ENCODE measurements at regions not wholly inside any gene's neighbourhood (a gene's known extent, or its start where the extent isn't known, plus 50 kb on each side); places are given as distances from the start of the nearest gene placed in this dataset.
"Not testable (repeated sequence)": the region's sequence is repeated elsewhere in the genome, so short reads cannot be mapped to it uniquely, and the experiment has no call there.

GRCh38 chr15:70575231-70576226 lies 187.8 kb downstream of the UACA start:
- H2BK5ac ChIP-seq (ENCODE audit: insufficient read length, low read length), result no peak overlapping the region
- H4K91ac ChIP-seq (ENCODE audit: insufficient read length, low read depth, low read length), result no peak overlapping the region
- H3K79me2 ChIP-seq (ENCODE audit: insufficient read depth, low read length), result no peaks in the 10 kb centered on the region
- H3K23ac ChIP-seq (ENCODE audit: insufficient read length, low read depth, low read length), result no peak overlapping the region
- no peak overlapping the region for H3K4ac ChIP-seq (ENCODE audit: low read depth, low read length)
- no peak overlapping the region for H3K27ac Mint-ChIP-seq
- no peak for DNase-seq
- H3K4me3 Mint-ChIP-seq, result no peak overlapping the region
- no peaks in the 10 kb centered on the region for H3K23me2 ChIP-seq (ENCODE audit: insufficient read length, low read depth, low read length, poor library complexity, severe bottlenecking)
- no peak overlapping the region for H2BK20ac ChIP-seq (ENCODE audit: low read depth, low read length, poor library complexity, severe bottlenecking)
- no peak overlapping the region for H3T11ph ChIP-seq (ENCODE audit: low read length)
- H3K27me3 ChIP-seq (ENCODE audit: insufficient read depth, low read length), result no peaks in the 10 kb centered on the region
- no peak overlapping the region for H2BK12ac ChIP-seq (ENCODE audit: insufficient read length, low read depth, low read length)
- peaks cover 15 to 22% of the 10 kb centered on the region in 2 experiments for H3K4me1 Mint-ChIP-seq
- no peak for TF ChIP-seq CTCF (conservative IDR thresholded peaks at IDR 0.05)
- H3K4me2 ChIP-seq (ENCODE audit: insufficient read depth, insufficient read length, low read length), result no peak overlapping the region
- no peak overlapping the region for H2AFZ ChIP-seq (ENCODE audit: low read length)
- H2BK15ac ChIP-seq (ENCODE audit: low read depth, low read length), result no peak overlapping the region
- H3K4me1 ChIP-seq (ENCODE audit: insufficient read depth, low read length), result no peaks in the 10 kb centered on the region; the same call in 1 of the 2 replicates
- H4K20me1 ChIP-seq (ENCODE audit: control insufficient read depth, insufficient read depth, insufficient read length), result no peaks in the 10 kb centered on the region
- H2BK120ac ChIP-seq (ENCODE audit: low read depth, low read length, poor library complexity, severe bottlenecking), result no peak overlapping the region
- no peak overlapping the region for H3K14ac ChIP-seq (ENCODE audit: insufficient read depth, low read length)
- H3K9ac ChIP-seq (ENCODE audit: extremely low read depth, insufficient read length, low read length), result no peak overlapping the region
- no peak overlapping the region for H4K5ac ChIP-seq (ENCODE audit: insufficient read length, low read depth, low read length)
- H3K36me3 Mint-ChIP-seq (ENCODE audit: insufficient read depth in 1 of 3, low read depth in 3 of 3), result peaks cover 0 to 15% (median 11%) of the 10 kb centered on the region in 3 experiments; a peak in 5 of 7 replicates
- no peak overlapping the region for H3K27ac ChIP-seq (ENCODE audit: insufficient read length, low read depth, low read length)
- no CpG with 5 or more reads among the region's 16 CpGs for WGBS (ENCODE audit: extremely low coverage, insufficient read length, low lambda C conversion rate)
- H3K79me1 ChIP-seq (ENCODE audit: insufficient read depth, low read depth, low read length, poor library complexity, severe bottlenecking), result no peaks in the 10 kb centered on the region
- H3K9me3 Mint-ChIP-seq, result peaks cover 12 to 15% of the 10 kb centered on the region in 2 experiments
- H3K18ac ChIP-seq (ENCODE audit: insufficient read length, low read depth, low read length), result no peak overlapping the region
- no peaks in the 10 kb centered on the region for H3K9me3 ChIP-seq (ENCODE audit: control insufficient read depth, low read depth, low read length)
- no peak overlapping the region for H2AK5ac ChIP-seq (ENCODE audit: insufficient read length, low read length)
- no peak overlapping the region for H4K8ac ChIP-seq (replicated peaks; ENCODE audit: insufficient read length, low read depth, low read length)
- no peak overlapping the region for H3K56ac ChIP-seq (ENCODE audit: insufficient read length, low read depth, low read length)
- H3K27me3 Mint-ChIP-seq (ENCODE audit: low read depth), result peaks cover 11% of the 10 kb centered on the region

DNA sequence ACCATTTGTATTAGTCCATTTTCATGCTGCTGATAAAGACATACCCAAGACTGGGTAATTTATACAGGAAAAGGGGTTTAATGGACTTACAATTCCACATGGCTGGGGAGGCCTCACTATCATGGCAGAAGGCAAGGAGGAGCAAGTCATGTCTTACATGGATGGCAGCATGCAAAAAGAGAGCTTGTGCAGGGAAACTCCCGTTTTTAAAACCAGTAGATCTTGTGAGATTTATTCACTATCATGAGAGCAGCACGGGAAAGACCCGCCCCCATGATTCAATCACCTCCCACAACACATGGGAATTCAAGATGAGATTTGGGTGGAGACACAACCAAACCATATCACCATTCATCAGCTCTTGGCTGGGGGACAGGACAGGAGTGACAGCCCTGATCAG lies 189.0 kb downstream of the UACA start:
- H3K23me2 ChIP-seq (ENCODE audit: insufficient read length, low read depth, low read length, poor library complexity, severe bottlenecking); DNase-seq; H4K8ac ChIP-seq (replicated peaks; ENCODE audit: insufficient read length, low read depth, low read length); H2BK120ac ChIP-seq (ENCODE audit: low read depth, low read length, poor library complexity, severe bottlenecking); H2BK12ac ChIP-seq (ENCODE audit: insufficient read length, low read depth, low read length); H4K5ac ChIP-seq (ENCODE audit: insufficient read length, low read depth, low read length); H3K18ac ChIP-seq (ENCODE audit: insufficient read length, low read depth, low read length); H3K4me2 ChIP-seq (ENCODE audit: insufficient read depth, insufficient read length, low read length); H2BK20ac ChIP-seq (ENCODE audit: low read depth, low read length, poor library complexity, severe bottlenecking); H4K20me1 ChIP-seq (ENCODE audit: control insufficient read depth, insufficient read depth, insufficient read length); H2AFZ ChIP-seq (ENCODE audit: low read length); H3K23ac ChIP-seq (ENCODE audit: insufficient read length, low read depth, low read length); H3T11ph ChIP-seq (ENCODE audit: low read length); H3K79me2 ChIP-seq (ENCODE audit: insufficient read depth, low read length); H2BK5ac ChIP-seq (ENCODE audit: insufficient read length, low read length); H3K27ac Mint-ChIP-seq; H3K27me3 ChIP-seq (ENCODE audit: insufficient read depth, low read length); H3K9ac ChIP-seq (ENCODE audit: extremely low read depth, insufficient read length, low read length); H3K4me3 Mint-ChIP-seq; H4K91ac ChIP-seq (ENCODE audit: insufficient read length, low read depth, low read length); H3K14ac ChIP-seq (ENCODE audit: insufficient read depth, low read length); H3K4ac ChIP-seq (ENCODE audit: low read depth, low read length); H3K27ac ChIP-seq (ENCODE audit: insufficient read length, low read depth, low read length); H3K79me1 ChIP-seq (ENCODE audit: insufficient read depth, low read depth, low read length, poor library complexity, severe bottlenecking); H3K9me3 ChIP-seq (ENCODE audit: control insufficient read depth, low read depth, low read length); H2BK15ac ChIP-seq (ENCODE audit: low read depth, low read length); H3K4me1 ChIP-seq (ENCODE audit: insufficient read depth, low read length); H3K56ac ChIP-seq (ENCODE audit: insufficient read length, low read depth, low read length); H2AK5ac ChIP-seq (ENCODE audit: insufficient read length, low read length): not testable (repeated sequence)
- H3K27me3 Mint-ChIP-seq (ENCODE audit: low read depth), result peaks cover 11% of the 10 kb centered on the region
- peaks cover 0 to 15% (median 11%) of the 10 kb centered on the region in 3 experiments; a peak in 5 of 7 replicates for H3K36me3 Mint-ChIP-seq (ENCODE audit: insufficient read depth in 1 of 3, low read depth in 3 of 3)
- H3K9me3 Mint-ChIP-seq, result peaks cover 12 to 15% of the 10 kb centered on the region in 2 experiments
- H3K4me1 Mint-ChIP-seq, result peaks cover 3 to 11% of the 10 kb centered on the region in 2 experiments
- WGBS (ENCODE audit: extremely low coverage, insufficient read length, low lambda C conversion rate), result no CpG with 5 or more reads among the region's 3 CpGs
